ENCODE measurements at regions not wholly inside any gene's neighbourhood (a gene's known extent, or its start where the extent isn't known, plus 50 kb on each side); places are given as distances from the start of the nearest gene placed in this dataset.

GRCh38 chr2:59912042-59912441 lies 641.4 kb downstream of the BCL11A start:
- DNase-seq (ENCODE audit: insufficient read length, low spot score): no peak
- FAIRE-seq: no peak
- TF ChIP-seq CTCF (IDR thresholded peaks at IDR 0.05; ENCODE audit: insufficient read depth, missing control alignments): no peak

DNA sequence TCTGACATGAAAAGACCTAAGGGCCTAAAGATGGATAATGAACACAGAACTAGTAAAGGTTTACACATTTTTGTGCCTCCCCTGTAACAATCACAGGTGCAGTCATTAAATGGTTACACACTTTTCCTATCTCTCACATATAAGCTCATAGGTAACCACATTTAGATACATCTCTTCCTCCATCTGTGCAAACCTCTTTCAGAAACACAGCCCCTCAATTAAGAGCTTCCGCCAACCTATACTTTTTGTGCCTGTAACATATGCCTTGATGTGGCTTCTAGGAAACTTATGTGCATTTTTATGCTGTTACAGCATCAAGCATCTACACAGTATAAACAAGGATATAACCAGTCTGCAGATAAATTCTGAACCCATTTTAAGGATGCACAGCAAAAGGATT lies 643.3 kb downstream of the BCL11A start:
- no peak for TF ChIP-seq CTCF (IDR thresholded peaks at IDR 0.05; ENCODE audit: insufficient read depth, missing control alignments)
- DNase-seq (ENCODE audit: insufficient read length, low spot score) (no peak), FAIRE-seq (no peak)

GRCh38 chr2:59909147-59909546 lies 644.3 kb downstream of the BCL11A start:
- no peak for DNase-seq (ENCODE audit: insufficient read length, low spot score)
- no peak for FAIRE-seq

GRCh38 chr2:59905731-59906130 lies 647.7 kb downstream of the BCL11A start:
- no peak for TF ChIP-seq CTCF (IDR thresholded peaks at IDR 0.05; ENCODE audit: insufficient read depth, missing control alignments)
- DNase-seq (ENCODE audit: insufficient read length, low spot score): no peak
- no peak for FAIRE-seq

More at GRCh38 chr2:59909147-59909546, 644.3 kb downstream of the BCL11A start:
- TF ChIP-seq CTCF (IDR thresholded peaks at IDR 0.05; ENCODE audit: insufficient read depth, missing control alignments): no peak

- FAIRE-seq: no peak
- no peak for TF ChIP-seq CTCF (IDR thresholded peaks at IDR 0.05; ENCODE audit: insufficient read depth, missing control alignments)
- no peak for DNase-seq (ENCODE audit: insufficient read length, low spot score)
Measured at GRCh38 chr2:59903994-59904544, 649.4 kb downstream of the BCL11A start.

DNA sequence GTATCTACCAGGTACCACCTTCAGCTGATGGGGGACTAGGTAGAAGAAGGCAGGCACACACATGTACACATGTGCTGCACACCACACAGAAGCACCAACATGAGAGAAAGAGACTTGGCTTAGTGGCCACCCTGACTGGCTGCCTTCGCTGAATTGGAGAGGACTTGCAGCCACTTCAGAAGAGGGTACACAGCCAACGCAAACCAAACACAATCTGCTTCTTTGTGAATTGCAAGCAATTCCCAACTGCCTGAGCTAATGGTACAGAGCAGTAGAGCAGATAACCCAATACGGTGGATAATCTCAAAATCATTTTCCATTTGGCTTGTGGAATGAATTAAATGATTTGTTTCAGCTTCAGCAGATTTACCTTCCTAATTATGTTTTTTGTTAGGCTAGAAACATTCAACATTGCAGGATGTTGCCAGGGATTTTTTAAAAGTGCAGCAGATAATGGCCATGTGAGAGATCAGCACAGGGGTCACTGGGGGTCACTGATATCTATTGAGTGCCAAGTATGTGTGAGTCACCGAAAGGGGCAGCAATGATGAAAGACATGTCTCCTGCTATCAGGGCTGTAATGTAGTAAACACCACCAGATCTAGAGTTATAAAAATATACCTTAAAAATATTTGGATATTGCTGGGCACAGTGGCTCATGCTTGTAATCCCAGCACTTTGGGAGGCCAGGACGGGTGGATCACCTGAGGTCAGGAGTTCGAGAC lies 652.6 kb downstream of the BCL11A start:
- no peak for DNase-seq (ENCODE audit: insufficient read length, low spot score)
- no peak for TF ChIP-seq CTCF (IDR thresholded peaks at IDR 0.05; ENCODE audit: insufficient read depth, missing control alignments)
- no peak for FAIRE-seq

GRCh38 chr2:59899692-59900091 lies 653.8 kb downstream of the BCL11A start:
- no peak for DNase-seq (ENCODE audit: insufficient read length, low spot score)
- FAIRE-seq: no peak
- TF ChIP-seq CTCF (IDR thresholded peaks at IDR 0.05; ENCODE audit: insufficient read depth, missing control alignments): no peak
